ENCODE measurements at regions not wholly inside any gene's neighbourhood (a gene's known extent, or its start where the extent isn't known, plus 50 kb on each side); places are given as distances from the start of the nearest gene placed in this dataset.

GRCh38 chr3:963255-963654 is 129.6 kb upstream of the CNTN6 start:
- no peak for DNase-seq

DNA sequence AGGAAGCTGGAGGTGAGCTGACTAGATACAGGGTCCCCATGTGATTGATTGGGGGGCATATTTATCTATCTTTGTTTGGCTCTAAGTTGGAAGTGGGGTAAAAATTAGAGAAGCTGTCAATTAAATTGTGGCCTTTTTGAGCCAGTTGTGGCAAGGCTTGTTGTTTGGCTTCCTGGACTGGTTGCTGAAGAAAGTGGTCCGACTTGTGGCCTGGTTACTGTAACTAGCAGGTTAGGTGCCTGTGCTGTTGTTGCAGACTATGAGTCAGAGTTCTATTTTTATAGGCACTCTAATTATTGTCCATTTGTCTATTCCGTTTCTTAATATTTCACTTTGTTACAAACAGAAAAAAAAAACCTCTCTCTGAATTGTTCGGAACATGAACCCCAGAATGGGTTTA is 129.1 kb upstream of the CNTN6 start:
- DNase-seq = no peak

DNA sequence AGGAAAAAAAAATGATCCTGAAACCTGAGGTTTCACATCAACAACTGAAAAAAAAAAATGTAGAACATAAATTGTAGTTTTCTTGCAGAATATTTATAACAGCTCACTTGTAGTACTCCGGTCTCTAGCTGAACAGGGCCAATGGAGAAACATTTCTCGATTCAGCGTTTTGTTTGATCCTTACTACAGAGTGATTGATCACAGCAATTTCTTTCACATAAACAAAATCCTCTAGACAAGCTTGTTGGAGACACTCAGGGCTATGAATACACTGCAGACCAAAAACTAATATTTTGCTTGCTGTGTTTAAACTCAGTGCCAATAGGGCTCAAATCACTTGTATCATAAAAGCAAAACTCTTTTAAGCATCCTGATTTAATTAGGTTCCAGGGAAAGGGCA is 127.0 kb upstream of the CNTN6 start:
- no peak for DNase-seq

DNA sequence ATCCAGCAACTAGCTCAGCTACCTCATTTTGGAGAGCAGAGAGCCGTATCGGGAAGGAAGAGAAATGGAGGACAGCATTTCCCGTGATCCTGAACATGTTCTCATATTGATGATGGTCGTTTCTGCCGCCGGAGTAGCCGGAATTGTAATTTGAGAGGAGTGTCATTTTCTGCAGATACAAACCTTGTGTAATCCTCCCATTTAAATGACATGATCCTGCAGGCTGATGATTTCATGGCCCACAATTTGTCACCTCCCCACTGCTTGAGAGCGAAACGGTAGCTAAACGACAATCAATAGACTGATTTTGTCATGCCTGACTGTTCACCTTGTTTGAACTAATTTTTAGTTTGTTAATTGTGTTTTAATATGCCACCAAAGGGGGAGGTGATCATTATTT is 126.5 kb upstream of the CNTN6 start:
- DNase-seq = no peak

DNA sequence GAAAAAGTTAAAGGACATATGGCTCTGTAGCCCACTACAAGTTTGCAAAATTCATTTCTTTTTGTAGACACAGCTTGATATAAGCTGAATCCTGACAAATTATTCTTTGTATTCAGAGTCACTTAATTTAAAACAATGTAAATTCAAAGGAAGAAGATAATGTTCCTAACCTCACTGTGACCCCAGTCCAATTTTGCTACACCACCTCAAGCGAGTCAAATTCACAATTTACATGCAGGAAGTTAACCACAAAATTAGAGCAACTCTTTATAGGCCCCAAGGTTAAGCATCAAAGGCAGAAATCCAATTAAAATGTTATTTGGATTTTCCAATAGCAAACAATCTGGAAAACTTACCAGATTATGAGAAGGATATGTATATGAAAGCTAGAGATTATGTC is 119.5 kb upstream of the CNTN6 start:
- no peak for DNase-seq

DNA sequence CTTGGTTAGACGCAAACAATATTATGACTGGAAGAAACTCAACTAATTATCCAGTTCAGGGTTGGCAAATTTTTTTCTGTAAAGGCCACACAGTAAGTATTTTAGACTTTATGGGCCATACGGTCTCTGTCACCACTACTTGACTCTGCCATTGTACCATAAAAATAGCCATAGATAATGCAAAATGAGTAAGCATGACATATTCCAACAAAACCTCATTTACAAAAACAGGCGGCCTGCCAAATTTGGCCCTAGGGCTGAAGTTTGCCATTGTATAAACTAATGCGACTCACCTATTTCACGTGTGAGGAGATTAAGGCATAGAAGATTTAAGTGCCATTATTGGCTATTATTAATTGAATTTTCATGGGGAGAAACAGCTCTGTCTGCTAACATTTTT is 116.8 kb upstream of the CNTN6 start:
- DNase-seq = no peak

DNA sequence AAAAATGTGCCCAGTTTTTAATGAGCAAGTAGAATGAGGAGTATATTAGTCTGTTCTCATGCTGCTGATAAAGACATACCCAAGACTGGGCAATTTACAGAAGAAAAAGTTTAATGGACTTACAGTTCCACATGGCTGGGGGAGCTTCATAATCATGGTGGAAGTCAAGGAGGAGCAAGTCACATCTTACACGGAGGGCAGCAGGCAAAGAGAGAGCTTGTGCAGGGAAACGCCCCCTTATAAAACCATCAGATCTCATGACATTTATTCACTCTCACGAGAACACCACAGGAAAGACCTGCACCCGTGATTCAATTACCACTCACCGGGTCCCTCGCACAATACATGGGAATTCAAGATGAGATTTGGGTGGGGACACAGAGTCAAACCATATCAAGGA is 111.7 kb upstream of the CNTN6 start:
- DNase-seq = no peak

- DNase-seq = no peak
These were observed 104.0 kb upstream of the CNTN6 start for GRCh38 chr3:988785-989184.

- no peak for DNase-seq
These were observed 100.0 kb upstream of the CNTN6 start for GRCh38 chr3:992871-993270.

DNA sequence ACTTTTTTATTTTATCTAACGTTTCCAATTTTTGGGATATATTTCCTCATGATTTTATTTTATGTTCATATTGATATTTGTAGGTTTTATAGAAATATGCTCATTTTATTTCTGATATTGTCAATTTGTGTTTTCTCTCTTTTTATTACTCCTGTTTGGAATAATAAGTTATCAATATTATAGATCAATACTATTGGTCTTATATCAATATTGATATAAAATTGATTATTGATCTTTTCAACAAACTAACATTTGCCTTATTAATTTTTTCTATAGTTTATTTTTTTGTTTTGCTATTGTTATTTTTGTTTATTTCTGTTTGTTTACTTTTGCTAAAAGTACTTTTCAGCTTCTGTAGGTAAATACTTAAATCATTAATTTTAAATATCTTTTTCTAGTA is 90.8 kb upstream of the CNTN6 start:
- DNase-seq = no peak

DNA sequence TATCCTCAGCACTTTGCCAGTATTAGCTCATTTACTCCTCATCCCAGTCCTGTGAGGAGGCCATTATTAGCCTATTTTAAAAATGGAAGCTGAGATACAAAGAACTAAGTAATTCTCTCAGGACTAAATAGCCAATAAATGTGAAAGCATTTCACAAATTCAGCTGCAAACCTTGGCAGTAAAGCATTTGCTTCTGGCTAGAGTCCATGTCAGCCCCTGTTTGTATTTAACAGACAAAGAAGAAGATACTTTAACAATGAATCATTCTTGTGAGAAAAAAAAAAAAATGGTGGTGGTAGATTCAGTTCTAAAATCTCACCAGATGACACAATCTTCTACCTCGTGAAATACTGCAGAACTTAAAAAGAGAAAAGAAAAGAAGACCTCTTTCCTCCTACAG is 85.0 kb upstream of the CNTN6 start:
- DNase-seq = no peak

DNA sequence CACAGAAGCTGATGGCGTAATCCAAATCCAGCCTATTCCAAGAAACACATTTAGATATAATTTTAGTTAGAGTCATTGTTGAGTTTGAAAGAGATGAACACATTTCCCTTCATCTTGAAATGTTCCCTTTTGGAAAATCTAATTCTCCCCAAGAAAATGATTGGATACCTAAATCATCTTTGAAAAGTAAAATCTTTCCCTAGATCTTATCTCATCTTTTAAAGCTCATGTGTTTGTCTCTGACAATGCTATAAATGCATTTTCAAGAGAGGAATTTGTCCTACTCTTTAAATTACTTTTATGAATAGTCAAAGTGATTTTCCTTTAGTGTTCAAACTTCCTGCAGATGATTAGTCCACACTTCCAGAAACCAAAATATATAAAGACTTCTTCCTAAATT is 82.6 kb upstream of the CNTN6 start:
- DNase-seq = no peak

DNA sequence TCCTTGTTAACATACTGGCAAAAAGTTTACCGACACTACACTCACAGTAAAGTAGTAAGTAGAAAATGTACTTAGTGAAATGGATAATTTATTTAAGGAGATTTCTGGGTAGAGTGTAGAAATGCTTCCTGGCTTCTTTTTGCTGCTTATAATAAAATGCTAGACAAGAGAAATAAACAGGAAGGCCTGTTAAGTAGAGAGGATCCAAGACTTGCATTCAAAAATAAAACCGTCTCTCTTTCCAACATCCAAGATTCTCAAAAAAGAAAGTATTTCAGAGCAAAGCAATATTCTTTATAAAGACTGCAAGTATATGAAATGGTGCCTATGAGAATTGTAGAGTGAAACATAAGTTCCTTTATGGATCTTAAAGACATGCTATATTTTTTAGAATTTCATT is 77.0 kb upstream of the CNTN6 start:
- DNase-seq = no peak

DNA sequence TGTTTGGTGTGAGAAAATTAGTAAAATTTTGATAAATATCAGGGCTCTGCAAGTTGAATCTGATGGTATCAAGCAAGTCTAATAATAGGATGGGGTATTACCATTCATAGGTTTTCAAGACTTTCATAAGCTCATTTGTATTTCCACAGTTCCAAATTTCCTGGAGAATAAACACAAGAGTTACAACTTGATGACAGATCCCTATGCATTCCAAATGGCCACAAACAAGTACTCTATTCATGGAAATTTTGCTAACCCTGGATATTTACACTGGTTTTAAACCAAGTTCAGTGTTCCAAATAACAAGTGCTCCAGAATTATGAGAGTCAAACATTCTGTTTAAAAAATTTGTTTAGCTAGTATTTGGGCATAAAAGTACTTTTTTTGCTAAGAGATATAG is 75.0 kb upstream of the CNTN6 start:
- DNase-seq = no peak

- no peak for DNase-seq
These were observed 73.7 kb upstream of the CNTN6 start for GRCh38 chr3:1019157-1019556.

DNA sequence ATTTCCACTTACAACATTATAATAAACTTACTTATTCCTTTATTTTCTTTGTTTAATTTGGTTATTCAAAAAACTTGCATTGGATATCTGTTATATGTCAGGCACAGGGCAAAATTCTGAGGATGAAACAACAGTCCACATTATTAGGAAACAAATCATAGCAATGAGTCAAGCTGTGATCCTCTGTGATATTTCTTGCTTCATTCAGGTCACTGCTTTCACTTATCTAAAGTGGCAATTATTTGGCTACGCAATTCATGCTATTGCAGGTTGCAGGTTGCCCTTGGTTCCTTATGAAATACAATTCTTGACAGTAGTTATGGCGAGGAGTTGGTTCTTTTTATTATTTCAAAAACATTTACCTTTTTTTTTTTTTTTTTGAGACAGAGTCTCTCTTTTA is 66.4 kb upstream of the CNTN6 start:
- no peak for DNase-seq

DNA sequence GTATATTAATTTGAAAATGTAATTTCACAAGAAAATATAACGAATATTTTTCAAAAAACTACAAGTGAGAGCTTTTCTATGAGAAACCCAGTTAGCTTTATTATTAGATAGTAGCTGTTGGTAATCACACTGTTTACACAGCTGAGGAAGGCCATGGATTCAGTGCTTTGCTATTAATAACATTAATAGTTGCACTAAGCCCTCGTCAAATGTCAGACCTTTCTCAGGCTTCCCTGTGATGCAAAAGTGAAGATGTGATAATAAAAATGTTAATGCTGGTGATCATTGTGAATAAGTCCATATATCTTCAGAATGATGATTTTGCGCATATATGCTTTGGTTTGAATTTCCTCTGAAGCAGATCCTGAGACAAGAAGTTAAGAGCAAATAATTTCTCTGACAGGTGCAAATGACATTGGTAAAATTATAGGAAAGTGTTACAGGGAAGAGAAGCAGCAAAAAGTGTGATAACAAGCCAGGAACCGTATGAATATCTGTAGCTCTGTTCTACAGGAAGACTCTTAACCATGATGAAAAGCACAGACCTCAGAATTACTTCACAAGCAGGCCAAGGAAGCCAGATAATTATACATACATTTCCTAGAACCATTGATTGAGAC is 56.5 kb upstream of the CNTN6 start:
- no peak for DNase-seq

DNA sequence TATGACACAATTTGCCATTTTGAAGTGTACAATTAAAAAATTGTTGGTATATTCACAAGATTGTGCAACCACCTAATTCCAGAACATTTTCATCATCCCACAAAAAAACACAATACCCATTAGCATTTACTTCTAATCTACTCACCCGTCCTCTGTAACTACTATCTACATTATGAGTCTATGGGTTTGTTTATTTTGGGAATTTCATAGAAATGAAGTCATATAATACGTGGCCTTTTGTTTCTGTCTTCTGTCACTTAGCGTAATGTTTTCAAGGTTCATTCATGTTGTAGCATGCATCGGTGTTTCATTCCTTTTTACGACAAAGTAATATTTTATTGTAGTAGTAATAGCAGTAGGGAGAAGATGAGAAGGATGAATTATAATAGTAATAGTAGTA is 55.2 kb upstream of the CNTN6 start:
- no peak for DNase-seq
